ENCODE measurements at regions not wholly inside any gene's neighbourhood (a gene's known extent, or its start where the extent isn't known, plus 50 kb on each side); places are given as distances from the start of the nearest gene placed in this dataset.
"Not testable (repeated sequence)": the region's sequence is repeated elsewhere in the genome, so short reads cannot be mapped to it uniquely, and the experiment has no call there.

DNA sequence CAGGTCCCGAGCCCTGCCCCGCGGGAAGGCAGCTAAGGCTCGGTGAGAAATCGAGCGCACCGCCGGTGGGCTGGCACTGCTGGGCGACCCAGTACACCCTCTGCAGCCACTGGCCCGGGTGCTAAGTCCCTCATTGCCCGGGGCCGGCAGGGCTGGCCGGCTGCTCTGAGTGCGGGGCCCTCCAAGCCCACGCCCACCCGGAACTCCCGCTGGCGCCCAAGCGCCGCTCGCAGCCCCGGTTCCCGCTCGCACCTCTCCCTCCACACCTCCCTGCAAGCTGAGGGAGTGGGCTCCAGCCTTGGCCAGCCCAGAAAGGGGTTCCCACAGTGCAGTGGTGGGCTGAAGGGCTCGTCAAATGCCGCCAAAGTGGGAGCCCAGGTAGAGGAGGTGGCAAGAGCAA, 63.2 kb upstream of the IER3 start:
- DNase-seq: not testable (repeated sequence)

DNA sequence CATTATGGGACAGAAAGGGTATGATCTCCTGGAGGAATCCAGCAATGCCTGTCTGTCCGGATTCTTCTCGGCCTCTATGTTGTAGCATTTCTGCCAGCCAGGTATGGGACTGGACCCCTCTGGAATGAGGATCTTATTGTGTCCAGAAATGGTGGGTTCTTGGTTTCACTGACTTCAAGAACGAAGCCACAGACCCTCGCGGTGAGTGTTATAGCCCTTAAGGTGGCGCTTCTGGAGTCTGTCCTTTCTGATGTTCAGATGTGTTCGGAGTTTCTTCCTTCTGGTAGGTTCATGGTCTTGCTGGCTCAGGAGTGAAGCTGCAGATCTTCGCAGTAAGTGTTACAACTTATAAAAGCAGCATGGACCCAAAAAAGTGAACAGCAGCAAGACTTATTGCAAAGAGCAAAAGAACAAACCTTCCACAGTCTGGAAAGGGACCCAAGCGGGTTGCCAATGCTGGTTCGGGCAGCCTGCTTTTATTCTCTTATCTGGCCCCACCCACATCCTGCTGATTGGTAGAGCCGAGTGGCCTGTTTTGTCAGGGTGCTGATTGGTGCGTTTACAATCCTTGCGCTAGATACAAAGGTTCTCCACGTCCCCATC, 62.3 kb upstream of the IER3 start:
- no peak for DNase-seq

DNA sequence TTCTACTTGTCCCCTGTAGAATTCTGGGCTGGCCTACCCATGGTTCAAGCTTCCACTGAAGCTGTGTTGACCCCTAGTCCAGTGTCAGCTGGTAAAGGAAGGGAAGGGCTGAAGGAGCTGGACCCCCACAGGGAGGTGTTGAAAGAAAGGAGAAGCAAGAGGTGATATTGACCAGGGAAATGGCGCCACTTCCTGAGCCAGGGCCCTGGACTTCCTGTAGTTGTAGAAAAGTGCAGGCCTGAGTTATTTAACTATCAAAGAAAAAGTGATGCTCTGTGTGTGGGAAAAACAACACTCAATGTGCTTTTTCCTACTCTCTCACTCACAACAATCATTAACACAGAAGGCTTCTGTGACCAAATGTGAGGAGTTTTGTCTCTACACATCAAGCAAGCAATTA, 60.0 kb upstream of the IER3 start:
- no peak for DNase-seq

DNA sequence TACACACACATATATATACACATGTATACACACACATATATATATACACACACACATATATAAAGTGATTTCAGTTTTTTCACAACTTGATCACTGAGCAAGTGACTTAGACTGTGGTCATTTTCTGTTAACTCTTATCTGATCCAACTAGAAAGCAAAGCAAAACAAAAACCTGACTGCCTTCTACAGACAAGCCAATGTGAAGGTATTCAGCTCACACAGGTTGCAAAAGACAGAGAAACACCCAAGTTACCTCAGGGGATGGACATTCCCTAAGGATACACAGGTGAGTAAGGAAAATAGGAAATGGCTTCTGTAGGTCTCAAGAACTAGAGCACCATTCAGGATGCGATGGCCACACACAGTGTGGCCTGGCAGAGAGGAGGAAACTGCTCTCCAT, 58.4 kb upstream of the IER3 start:
- DNase-seq: no peak

DNA sequence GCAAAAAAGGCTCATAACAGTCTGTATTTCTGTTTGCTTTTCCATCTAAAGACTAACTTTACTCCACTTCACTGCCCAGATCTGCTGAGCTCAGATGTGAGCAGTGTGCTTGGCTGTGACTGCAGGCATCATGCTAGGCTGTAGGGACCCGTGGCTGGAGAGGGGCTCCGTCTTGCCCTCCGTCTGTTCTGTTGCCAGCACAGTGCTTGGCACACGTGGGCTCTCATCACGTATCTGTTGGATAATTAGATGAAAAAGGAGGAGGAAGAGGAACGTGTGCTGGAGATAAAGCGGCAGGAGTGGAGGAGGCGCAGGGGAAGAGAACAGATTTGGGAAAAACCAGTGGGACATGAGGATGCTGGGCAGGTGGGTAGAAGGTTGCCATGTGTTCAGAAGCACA, 57.6 kb upstream of the IER3 start:
- DNase-seq: no peak

DNA sequence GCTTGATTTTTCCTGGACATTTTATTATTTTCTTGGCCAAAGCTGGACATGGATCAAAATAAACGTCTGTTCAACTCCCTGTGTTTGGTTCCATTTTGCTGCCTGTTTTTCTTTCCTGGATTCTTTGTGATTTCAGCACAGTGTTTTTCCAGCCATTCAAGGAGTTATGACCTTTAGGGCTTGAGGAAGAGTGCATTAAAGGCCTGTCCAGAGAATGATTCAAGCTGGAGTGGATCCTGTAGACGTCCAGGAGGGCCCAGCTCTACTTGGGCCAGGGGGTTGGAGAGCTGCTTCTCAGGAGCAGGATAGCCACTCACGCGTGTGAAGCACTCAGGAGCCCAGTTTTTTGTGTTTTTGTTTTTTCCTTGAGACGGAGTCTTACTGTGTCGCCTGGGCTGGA, 56.5 kb upstream of the IER3 start:
- no peak for DNase-seq

DNA sequence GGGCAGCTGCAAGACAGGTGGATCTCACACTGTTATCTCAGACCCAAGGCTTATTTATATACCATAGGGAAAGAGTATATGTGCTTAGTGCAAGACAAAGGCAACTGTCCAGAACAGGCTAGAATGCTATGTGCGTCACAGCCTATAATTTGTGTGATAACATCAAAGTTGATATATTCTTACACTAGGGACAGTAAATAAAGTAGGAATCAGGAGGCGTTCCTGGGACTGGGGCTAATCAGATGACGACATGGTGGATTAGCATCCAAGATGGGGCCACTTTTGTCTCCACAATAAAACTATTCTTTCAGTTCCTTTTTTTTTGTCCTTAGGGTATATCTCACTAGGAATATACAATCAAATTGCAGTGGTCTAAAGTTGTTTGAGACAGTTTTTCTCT, 54.9 kb upstream of the IER3 start:
- DNase-seq: no peak

DNA sequence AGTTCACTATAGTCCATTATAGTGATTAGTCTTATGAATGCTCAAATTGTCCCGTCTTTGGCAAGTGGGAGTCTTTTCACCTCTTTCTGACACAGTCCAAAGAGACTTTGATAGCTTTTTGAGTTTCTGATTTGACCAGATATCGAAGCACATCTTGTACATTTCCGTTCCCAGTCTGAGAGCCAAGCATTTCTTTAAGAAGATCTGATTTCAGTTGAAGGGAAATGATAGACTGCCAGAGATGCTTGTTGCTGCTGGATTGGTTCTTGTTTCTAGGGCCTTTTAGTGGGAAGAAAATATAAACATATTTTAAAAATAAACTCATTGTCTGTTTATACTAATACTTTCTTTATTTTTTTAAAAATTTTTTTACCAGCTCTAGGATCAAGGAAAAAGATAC, 54.1 kb upstream of the IER3 start:
- no peak for DNase-seq

DNA sequence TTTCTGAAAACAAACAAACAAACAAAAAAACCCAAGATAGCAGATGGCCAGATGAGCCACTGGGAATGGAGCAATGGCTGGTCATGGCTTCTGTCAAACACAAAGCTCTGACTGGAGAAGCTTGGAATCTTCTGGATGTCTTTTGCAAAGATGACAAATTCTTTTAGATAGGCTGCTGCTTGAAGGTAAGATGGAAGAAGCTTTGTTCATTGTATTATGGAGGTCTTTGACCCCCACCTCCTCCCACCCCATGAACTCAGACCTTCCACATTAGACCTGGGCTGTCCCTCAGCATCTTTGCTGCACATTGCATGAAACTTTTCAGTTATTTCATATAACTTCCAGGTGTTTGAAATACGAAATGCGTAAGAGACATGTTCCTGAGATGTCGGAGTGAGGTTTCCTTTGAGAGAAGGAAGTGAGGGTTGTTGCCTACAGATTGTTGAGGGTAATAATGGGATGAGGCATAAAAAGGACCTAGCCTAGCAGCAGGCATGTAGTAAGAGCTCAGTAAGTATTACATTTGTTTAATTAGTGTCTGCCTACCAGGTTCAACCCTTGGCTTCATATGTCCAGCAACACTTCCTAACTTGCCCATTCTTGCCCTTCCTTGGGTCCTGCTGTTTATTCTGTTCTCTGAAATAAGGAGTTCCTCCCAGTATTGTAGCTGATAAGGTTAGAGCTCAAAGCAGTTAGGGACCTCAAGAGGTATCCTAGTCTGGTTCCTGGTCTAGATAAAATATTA, 51.4 kb upstream of the IER3 start:
- no peak for DNase-seq
